ENCODE measurements at regions not wholly inside any gene's neighbourhood (a gene's known extent, or its start where the extent isn't known, plus 50 kb on each side); places are given as distances from the start of the nearest gene placed in this dataset.

- TF ChIP-seq CTCF (conservative IDR thresholded peaks at IDR 0.05; ENCODE audit: low read depth, low read length) (no peak), RFX5 (IDR thresholded peaks at IDR 0.05; ENCODE audit: low read depth, low read length) (no peak), MAZ (IDR thresholded peaks at IDR 0.05; ENCODE audit: borderline replicate concordance, low read depth, low read length) (no peak), MXI1 (IDR thresholded peaks at IDR 0.05; ENCODE audit: borderline replicate concordance, low read depth, low read length) (no peak), ELK1 (IDR thresholded peaks at IDR 0.05; ENCODE audit: borderline replicate concordance, low read depth, low read length) (no peak), BHLHE40 (IDR thresholded peaks at IDR 0.05; ENCODE audit: low read depth, low read length) (no peak), MAFK (IDR thresholded peaks at IDR 0.05; ENCODE audit: low read depth, low read length) (no peak), POLR2A (IDR thresholded peaks at IDR 0.05; ENCODE audit: low read depth, low read length) (no peak), RAD21 (IDR thresholded peaks at IDR 0.05; ENCODE audit: low read length) (no peak), CEBPB (IDR thresholded peaks at IDR 0.05; ENCODE audit: low read depth, low read length) (no peak), SMC3 (IDR thresholded peaks at IDR 0.05; ENCODE audit: low read depth, low read length) (no peak), RCOR1 (IDR thresholded peaks at IDR 0.05; ENCODE audit: insufficient replicate concordance, low read length) (no peak), CHD1 (IDR thresholded peaks at IDR 0.05; ENCODE audit: low read depth, low read length) (no peak)
- TF ChIP-seq, protein P1, sequence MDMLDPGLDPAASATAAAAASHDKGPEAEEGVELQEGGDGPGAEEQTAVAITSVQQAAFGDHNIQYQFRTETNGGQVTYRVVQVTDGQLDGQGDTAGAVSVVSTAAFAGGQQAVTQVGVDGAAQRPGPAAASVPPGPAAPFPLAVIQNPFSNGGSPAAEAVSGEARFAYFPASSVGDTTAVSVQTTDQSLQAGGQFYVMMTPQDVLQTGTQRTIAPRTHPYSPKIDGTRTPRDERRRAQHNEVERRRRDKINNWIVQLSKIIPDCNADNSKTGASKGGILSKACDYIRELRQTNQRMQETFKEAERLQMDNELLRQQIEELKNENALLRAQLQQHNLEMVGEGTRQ (IDR thresholded peaks at IDR 0.05; ENCODE audit: low read depth, low read length): no peak
Observed at GRCh38 chr13:33913829-33914228, 95.9 kb downstream of the RFC3 start.

All from IMR-90 (cell line).